ENCODE measurements at regions not wholly inside any gene's neighbourhood (a gene's known extent, or its start where the extent isn't known, plus 50 kb on each side); places are given as distances from the start of the nearest gene placed in this dataset.

DNA sequence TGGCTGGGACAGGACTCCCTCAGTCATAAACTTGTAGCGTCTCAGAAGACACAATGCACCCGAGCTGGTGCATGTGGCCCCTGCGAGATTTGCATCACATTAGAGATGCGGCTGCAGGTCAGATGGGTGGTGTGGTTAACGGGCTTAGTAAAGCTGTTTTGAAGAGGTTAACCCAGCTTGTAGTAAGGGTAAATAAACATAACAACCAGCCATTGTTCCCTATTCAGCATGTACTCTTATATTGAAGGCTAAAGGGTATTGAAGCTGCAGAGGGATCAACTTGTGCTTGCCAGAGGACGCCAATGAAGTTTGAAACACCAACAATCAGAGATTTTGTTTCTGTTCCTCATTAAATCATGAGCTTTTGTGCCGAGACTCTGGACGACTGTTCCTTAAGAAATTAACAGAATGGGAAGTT is 79.4 kb downstream of the ZIC5 start:
- Histone ChIP-seq H2AFZ (ENCODE audit: low read length) (no peak overlapping the region), H2BK12ac (ENCODE audit: insufficient read length, low read depth, low read length) (no peak overlapping the region), H2AK5ac (ENCODE audit: insufficient read length, low read length) (no peak overlapping the region), H3K4me1 (ENCODE audit: insufficient read depth, low read length) (peaks cover 3% of the 10 kb centered on the region; the same call in 1 of the 2 replicates), H3K79me1 (ENCODE audit: insufficient read depth, low read depth, low read length, poor library complexity, severe bottlenecking) (no peaks in the 10 kb centered on the region), H2BK20ac (ENCODE audit: low read depth, low read length, poor library complexity, severe bottlenecking) (no peak overlapping the region), H3K4ac (ENCODE audit: low read depth, low read length) (no peak overlapping the region), H2BK120ac (ENCODE audit: low read depth, low read length, poor library complexity, severe bottlenecking) (no peak overlapping the region), H3T11ph (ENCODE audit: low read length) (no peak overlapping the region), H3K18ac (ENCODE audit: insufficient read length, low read depth, low read length) (no peak overlapping the region), H2BK15ac (ENCODE audit: low read depth, low read length) (no peak overlapping the region), H4K5ac (ENCODE audit: insufficient read length, low read depth, low read length) (no peak overlapping the region), H4K20me1 (ENCODE audit: control insufficient read depth, insufficient read depth, insufficient read length) (no peaks in the 10 kb centered on the region), H3K56ac (ENCODE audit: insufficient read length, low read depth, low read length) (no peak overlapping the region), H3K23ac (ENCODE audit: insufficient read length, low read depth, low read length) (no peak overlapping the region), H3K23me2 (ENCODE audit: insufficient read length, low read depth, low read length, poor library complexity, severe bottlenecking) (peaks cover 9% of the 10 kb centered on the region), H4K91ac (ENCODE audit: insufficient read length, low read depth, low read length) (no peak overlapping the region), H3K27me3 (ENCODE audit: insufficient read depth, low read length) (no peaks in the 10 kb centered on the region), H3K79me2 (ENCODE audit: insufficient read depth, low read length) (no peaks in the 10 kb centered on the region), H3K27ac (ENCODE audit: insufficient read length, low read depth, low read length) (no peak overlapping the region), H2BK5ac (ENCODE audit: insufficient read length, low read length) (no peak overlapping the region), H3K4me2 (ENCODE audit: insufficient read depth, insufficient read length, low read length) (peak overlapping the region; percentile 7), H3K9me3 (ENCODE audit: control insufficient read depth, low read depth, low read length) (no peaks in the 10 kb centered on the region), H4K8ac (replicated peaks; ENCODE audit: insufficient read length, low read depth, low read length) (no peak overlapping the region), H3K9ac (ENCODE audit: extremely low read depth, insufficient read length, low read length) (no peak overlapping the region), H3K14ac (ENCODE audit: insufficient read depth, low read length) (no peak overlapping the region)
- Mint-ChIP-seq H3K36me3 (ENCODE audit: insufficient read depth in 1 of 3, low read depth in 3 of 3) (peaks cover 0 to 3% (median 0%) of the 10 kb centered on the region in 3 experiments; a peak in 2 of 7 replicates), H3K4me3 (peak overlapping the region; percentile 5 to 69; a peak in 4 of 5 replicates), H3K27ac (peak overlapping the region; percentile 85 to 99 (median 99)), H3K9me3 (no peaks in the 10 kb centered on the region; a peak in 2 of 5 replicates), H3K4me1 (peaks cover 51 to 54% of the 10 kb centered on the region in 2 experiments), H3K27me3 (ENCODE audit: low read depth) (peaks cover 18% of the 10 kb centered on the region)
- TF ChIP-seq, protein P1, sequence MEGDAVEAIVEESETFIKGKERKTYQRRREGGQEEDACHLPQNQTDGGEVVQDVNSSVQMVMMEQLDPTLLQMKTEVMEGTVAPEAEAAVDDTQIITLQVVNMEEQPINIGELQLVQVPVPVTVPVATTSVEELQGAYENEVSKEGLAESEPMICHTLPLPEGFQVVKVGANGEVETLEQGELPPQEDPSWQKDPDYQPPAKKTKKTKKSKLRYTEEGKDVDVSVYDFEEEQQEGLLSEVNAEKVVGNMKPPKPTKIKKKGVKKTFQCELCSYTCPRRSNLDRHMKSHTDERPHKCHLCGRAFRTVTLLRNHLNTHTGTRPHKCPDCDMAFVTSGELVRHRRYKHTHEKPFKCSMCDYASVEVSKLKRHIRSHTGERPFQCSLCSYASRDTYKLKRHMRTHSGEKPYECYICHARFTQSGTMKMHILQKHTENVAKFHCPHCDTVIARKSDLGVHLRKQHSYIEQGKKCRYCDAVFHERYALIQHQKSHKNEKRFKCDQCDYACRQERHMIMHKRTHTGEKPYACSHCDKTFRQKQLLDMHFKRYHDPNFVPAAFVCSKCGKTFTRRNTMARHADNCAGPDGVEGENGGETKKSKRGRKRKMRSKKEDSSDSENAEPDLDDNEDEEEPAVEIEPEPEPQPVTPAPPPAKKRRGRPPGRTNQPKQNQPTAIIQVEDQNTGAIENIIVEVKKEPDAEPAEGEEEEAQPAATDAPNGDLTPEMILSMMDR (conservative IDR thresholded peaks at IDR 0.05) = no peak
- DNase-seq = peak; percentile 81
- no CpG with 5 or more reads among the region's 8 CpGs for WGBS (ENCODE audit: extremely low coverage, insufficient read length, low lambda C conversion rate)

Measured in H9 (cell line).